KBM-7 (cell line): ENCODE measurements at regions not wholly inside any gene's neighbourhood (a gene's known extent, or its start where the extent isn't known, plus 50 kb on each side); places are given as distances from the start of the nearest gene placed in this dataset.

Source experiments
- DNase-seq: peaks from one replicate; pipeline ENCODE4 v3.0.0-alpha.2; 2015
- in situ Hi-C: fragments of 300-500 bp; cut with MboI; formaldehyde crosslinking; loops from 2 replicates; pipeline ENCODE4 v1.14.3; 2020; ENCODE audit warnings: low sequenced_read_pairs, low pct_unique_long_range_greater_than_20kb, mixed read lengths

- in situ Hi-C loops: no loop called here
- no peak for DNase-seq
Measured at GRCh38 chr5:57119031-57119430, 54.8 kb upstream of the GPBP1 start.

DNA sequence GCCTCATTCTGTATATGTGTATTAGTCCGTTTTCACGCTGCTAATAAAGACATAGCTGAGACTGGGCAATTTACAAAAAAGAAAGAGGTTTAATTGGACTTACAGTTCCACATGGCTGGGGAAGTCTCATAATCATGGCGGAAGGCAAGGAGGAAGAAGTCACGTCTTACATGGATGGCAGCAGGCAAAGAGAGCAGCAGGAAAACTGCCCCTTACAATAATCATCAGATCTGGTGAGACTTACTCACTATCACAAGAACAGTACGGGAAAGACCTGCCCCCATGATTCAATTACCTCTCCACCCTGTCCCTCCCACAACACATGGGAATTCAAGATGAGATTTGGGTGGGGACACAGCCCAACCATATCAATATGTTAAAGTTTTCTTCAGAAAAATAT is 49.8 kb upstream of the GPBP1 start:
- DNase-seq: no peak
- in situ Hi-C loops: no loop called here
